Peyer's patch (tissue), 4 donors: ENCODE measurements at regions not wholly inside any gene's neighbourhood (a gene's known extent, or its start where the extent isn't known, plus 50 kb on each side); places are given as distances from the start of the nearest gene placed in this dataset.
"Not testable (repeated sequence)": the region's sequence is repeated elsewhere in the genome, so short reads cannot be mapped to it uniquely, and the experiment has no call there.

Experiments used
- POLR2A ChIP-seq, 2 donors: fragments of 450-650 bp; IDR thresholded peaks; one replicate each; pipeline ENCODE4 v1.5.1; 2017; ENCODE audit warnings: antibody characterized with exemption in 2 of 2, mild to moderate bottlenecking in 2 of 2, moderate library complexity in 2 of 2
- TF ChIP-seq, protein P1 (sequence below), 6 experiments: fragments of 450-650 bp in 4 of 6; fragments of 200-600 bp in 2 of 6; sonication (generic) in 1 of 6; IDR thresholded peaks; one replicate each; pipeline ENCODE4 v1.5.1; 2017 to 2019; ENCODE audit warnings: antibody characterized with exemption in 6 of 6, mild to moderate bottlenecking in 3 of 6, moderate library complexity in 1 of 6

DNA sequence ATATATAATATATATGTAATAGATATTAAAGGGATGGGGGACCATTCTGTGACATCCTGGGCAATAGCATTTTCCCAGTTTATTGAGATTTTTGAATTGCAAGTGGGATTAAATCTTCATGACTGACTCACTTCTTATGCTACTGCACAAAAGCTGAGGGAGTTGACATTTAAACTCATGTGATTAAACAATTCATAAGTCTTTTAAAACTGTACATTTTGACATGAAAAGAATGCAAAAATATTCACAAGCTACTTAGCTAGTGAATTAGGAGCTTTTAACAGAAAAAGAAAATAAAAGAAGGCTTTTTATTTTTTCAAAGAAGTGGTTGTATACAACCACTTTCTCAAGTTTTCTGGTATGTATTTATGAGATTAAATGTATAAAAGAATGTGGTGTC is 179.4 kb upstream of the POMZP3 start:
- not testable (repeated sequence) for TF ChIP-seq POLR2A (IDR thresholded peaks at IDR 0.05)
- TF ChIP-seq, protein P1, sequence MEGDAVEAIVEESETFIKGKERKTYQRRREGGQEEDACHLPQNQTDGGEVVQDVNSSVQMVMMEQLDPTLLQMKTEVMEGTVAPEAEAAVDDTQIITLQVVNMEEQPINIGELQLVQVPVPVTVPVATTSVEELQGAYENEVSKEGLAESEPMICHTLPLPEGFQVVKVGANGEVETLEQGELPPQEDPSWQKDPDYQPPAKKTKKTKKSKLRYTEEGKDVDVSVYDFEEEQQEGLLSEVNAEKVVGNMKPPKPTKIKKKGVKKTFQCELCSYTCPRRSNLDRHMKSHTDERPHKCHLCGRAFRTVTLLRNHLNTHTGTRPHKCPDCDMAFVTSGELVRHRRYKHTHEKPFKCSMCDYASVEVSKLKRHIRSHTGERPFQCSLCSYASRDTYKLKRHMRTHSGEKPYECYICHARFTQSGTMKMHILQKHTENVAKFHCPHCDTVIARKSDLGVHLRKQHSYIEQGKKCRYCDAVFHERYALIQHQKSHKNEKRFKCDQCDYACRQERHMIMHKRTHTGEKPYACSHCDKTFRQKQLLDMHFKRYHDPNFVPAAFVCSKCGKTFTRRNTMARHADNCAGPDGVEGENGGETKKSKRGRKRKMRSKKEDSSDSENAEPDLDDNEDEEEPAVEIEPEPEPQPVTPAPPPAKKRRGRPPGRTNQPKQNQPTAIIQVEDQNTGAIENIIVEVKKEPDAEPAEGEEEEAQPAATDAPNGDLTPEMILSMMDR (IDR thresholded peaks at IDR 0.05) = not testable (repeated sequence)
